Natural killer cell (primary cell): ENCODE measurements at regions not wholly inside any gene's neighbourhood (a gene's known extent, or its start where the extent isn't known, plus 50 kb on each side); places are given as distances from the start of the nearest gene placed in this dataset.

ENCODE experiments used
- ATAC-seq, 3 donors: fragments of 150-1000 bp in 2 of 3; fragments of 200-7000 bp in 1 of 3; cut with Tn5 transposase; 1 replicate in 1 of 3; 2 replicates in 2 of 3; pipeline ENCODE4 v1.10.0; 2021; ENCODE audit warnings: mild to moderate bottlenecking in 2 of 3, moderate library complexity in 2 of 3
- DNase-seq, 2 donors: peaks; one replicate each; pipeline versions ENCODE4 v3.0.0 to v3.0.0-alpha.2; 2013 to 2021; ENCODE audit warnings: mixed read lengths in 1 of 2
- H3K27ac ChIP-seq: one replicate; pipeline ENCODE4 v1.5.1; 2013; ENCODE audit warnings: mild to moderate bottlenecking, low read length
- H3K27me3 ChIP-seq: one replicate; pipeline ENCODE4 v1.6.1; 2013; ENCODE audit warnings: low read length; ENCODE audit not compliant: control insufficient read depth, insufficient read depth
- H3K36me3 ChIP-seq: one replicate; pipeline ENCODE4 v1.6.1; 2013; ENCODE audit warnings: low read length; ENCODE audit not compliant: control insufficient read depth, insufficient read depth
- H3K4me1 ChIP-seq: one replicate; pipeline ENCODE4 v1.6.1; 2013; ENCODE audit warnings: low read length; ENCODE audit not compliant: control insufficient read depth, insufficient read depth
- H3K4me3 ChIP-seq: one replicate; pipeline ENCODE4 v1.5.1; 2013; ENCODE audit warnings: low read length
- H3K9me3 ChIP-seq: one replicate; pipeline ENCODE4 v1.6.1; 2013; ENCODE audit warnings: low read length; ENCODE audit not compliant: control insufficient read depth, insufficient read depth
- H3K27ac Mint-ChIP-seq, 2 donors: one replicate each; pipeline ENCODE4 v1.8.0; 2022; ENCODE audit warnings: mild to moderate bottlenecking in 2 of 2, mixed read lengths in 2 of 2, moderate library complexity in 1 of 2
- H3K27me3 Mint-ChIP-seq, 2 donors: one replicate each; pipeline ENCODE4 v1.8.0; 2022; ENCODE audit warnings: low read depth in 2 of 2, mixed read lengths in 2 of 2
- H3K36me3 Mint-ChIP-seq: one replicate; pipeline ENCODE4 v1.8.0; 2022; ENCODE audit warnings: mixed read lengths
- H3K4me1 Mint-ChIP-seq, 2 donors: one replicate each; pipeline ENCODE4 v1.8.0; 2022; ENCODE audit warnings: mixed read lengths in 2 of 2
- H3K4me3 Mint-ChIP-seq: one replicate; pipeline ENCODE4 v1.8.0; 2022; ENCODE audit warnings: mild to moderate bottlenecking, moderate library complexity, mixed read lengths
- H3K9me3 Mint-ChIP-seq, 2 donors: one replicate each; pipeline ENCODE4 v1.8.0; 2022; ENCODE audit warnings: mixed read lengths in 2 of 2
- WGBS: methylation state at CpG from one replicate; pipeline ENCODE4 v1.1.7; 2013; ENCODE audit warnings: missing lambda C conversion rate; ENCODE audit not compliant: insufficient coverage; 5-methylcytosine and 5-hydroxymethylcytosine counted together
- intact Hi-C: fragments of 100-400 bp; cut with micrococcal nuclease; formaldehyde crosslinking; loops from one replicate; pipeline ENCODE4 v1.14.2; 2022
- TF ChIP-seq, protein P1 (sequence below): fragments of 200-600 bp; IDR thresholded peaks from one replicate; pipeline ENCODE4 v1.8.0; 2022; ENCODE audit warnings: antibody characterized with exemption

DNA sequence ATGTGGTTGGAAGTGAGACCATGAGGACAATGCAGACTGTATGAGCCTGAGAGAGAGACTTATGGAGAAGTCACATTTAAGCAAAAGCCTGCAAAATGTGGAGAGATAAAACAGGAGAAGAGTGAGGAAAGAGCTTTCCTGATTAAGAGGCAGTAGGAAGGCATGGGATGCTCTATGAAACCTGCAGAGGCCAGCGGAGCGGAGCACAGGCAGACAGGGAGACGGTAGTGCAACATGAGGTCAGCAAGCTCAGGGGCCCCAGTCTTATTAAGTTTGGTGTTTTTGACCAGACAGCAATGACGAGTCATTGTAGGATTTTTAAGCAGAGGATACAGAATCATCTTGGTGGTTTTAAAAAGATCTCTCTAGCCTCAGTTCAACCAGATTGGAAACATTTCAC, 721.5 kb upstream of the GOLIM4 start:
- no peaks in the 10 kb centered on the region for H3K27me3 Mint-ChIP-seq
- H3K27ac Mint-ChIP-seq = no peak overlapping the region
- H3K27ac ChIP-seq = no peak overlapping the region
- peaks cover 3 to 7% of the 10 kb centered on the region in 2 donors for H3K9me3 Mint-ChIP-seq
- TF ChIP-seq, protein P1, sequence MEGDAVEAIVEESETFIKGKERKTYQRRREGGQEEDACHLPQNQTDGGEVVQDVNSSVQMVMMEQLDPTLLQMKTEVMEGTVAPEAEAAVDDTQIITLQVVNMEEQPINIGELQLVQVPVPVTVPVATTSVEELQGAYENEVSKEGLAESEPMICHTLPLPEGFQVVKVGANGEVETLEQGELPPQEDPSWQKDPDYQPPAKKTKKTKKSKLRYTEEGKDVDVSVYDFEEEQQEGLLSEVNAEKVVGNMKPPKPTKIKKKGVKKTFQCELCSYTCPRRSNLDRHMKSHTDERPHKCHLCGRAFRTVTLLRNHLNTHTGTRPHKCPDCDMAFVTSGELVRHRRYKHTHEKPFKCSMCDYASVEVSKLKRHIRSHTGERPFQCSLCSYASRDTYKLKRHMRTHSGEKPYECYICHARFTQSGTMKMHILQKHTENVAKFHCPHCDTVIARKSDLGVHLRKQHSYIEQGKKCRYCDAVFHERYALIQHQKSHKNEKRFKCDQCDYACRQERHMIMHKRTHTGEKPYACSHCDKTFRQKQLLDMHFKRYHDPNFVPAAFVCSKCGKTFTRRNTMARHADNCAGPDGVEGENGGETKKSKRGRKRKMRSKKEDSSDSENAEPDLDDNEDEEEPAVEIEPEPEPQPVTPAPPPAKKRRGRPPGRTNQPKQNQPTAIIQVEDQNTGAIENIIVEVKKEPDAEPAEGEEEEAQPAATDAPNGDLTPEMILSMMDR = no peak
- no peak overlapping the region for H3K4me3 ChIP-seq
- H3K27me3 ChIP-seq = no peaks in the 10 kb centered on the region
- DNase-seq (no peak), ATAC-seq (no peak)
- no peaks in the 10 kb centered on the region for H3K9me3 ChIP-seq
- 96% methylated on average over 4 of the region's 4 CpGs for WGBS
- H3K4me3 Mint-ChIP-seq = no peak overlapping the region
- H3K36me3 Mint-ChIP-seq = no peaks in the 10 kb centered on the region
- no peaks in the 10 kb centered on the region for H3K4me1 ChIP-seq
- no peaks in the 10 kb centered on the region for H3K36me3 ChIP-seq
- intact Hi-C loops = no loop called here
- no peaks in the 10 kb centered on the region for H3K4me1 Mint-ChIP-seq

GRCh38 chr3:168815946-168816345, 720.2 kb upstream of the GOLIM4 start:
- intact Hi-C loops = no loop called here
- Histone ChIP-seq H3K4me1 (no peaks in the 10 kb centered on the region), H3K27me3 (no peaks in the 10 kb centered on the region), H3K4me3 (no peak overlapping the region), H3K9me3 (no peaks in the 10 kb centered on the region), H3K36me3 (no peaks in the 10 kb centered on the region), H3K27ac (no peak overlapping the region)
- Mint-ChIP-seq H3K36me3 (no peaks in the 10 kb centered on the region), H3K27me3 (no peaks in the 10 kb centered on the region), H3K9me3 (peaks cover 3 to 7% of the 10 kb centered on the region in 2 donors), H3K27ac (no peak overlapping the region), H3K4me1 (no peaks in the 10 kb centered on the region), H3K4me3 (no peak overlapping the region)
- TF ChIP-seq, protein P1 = no peak
- ATAC-seq (no peak), DNase-seq (no peak)
- WGBS = 95% methylated on average over 2 of the region's 2 CpGs

GRCh38 chr3:168813225-168813802, 717.6 kb upstream of the GOLIM4 start:
- DNase-seq (no peak), ATAC-seq (no peak)
- no peaks in the 10 kb centered on the region for H3K27me3 ChIP-seq
- Mint-ChIP-seq H3K4me3 (no peak overlapping the region), H3K9me3 (peaks cover 3 to 8% of the 10 kb centered on the region in 2 donors), H3K27ac (no peak overlapping the region), H3K4me1 (no peaks in the 10 kb centered on the region), H3K36me3 (no peaks in the 10 kb centered on the region), H3K27me3 (no peaks in the 10 kb centered on the region)
- H3K4me3 ChIP-seq = no peak overlapping the region
- TF ChIP-seq, protein P1 = no peak
- WGBS = 92% methylated on average over 2 of the region's 2 CpGs
- H3K27ac ChIP-seq = no peak overlapping the region
- H3K36me3 ChIP-seq = no peaks in the 10 kb centered on the region
- intact Hi-C loops = no loop called here
- H3K4me1 ChIP-seq = no peaks in the 10 kb centered on the region
- H3K9me3 ChIP-seq = no peaks in the 10 kb centered on the region

- H3K4me1 ChIP-seq = no peaks in the 10 kb centered on the region
- no peaks in the 10 kb centered on the region for H3K4me1 Mint-ChIP-seq
- no peak overlapping the region for H3K27ac Mint-ChIP-seq
- no peak overlapping the region for H3K4me3 Mint-ChIP-seq
- H3K27me3 ChIP-seq = no peaks in the 10 kb centered on the region
- no peaks in the 10 kb centered on the region for H3K9me3 ChIP-seq
- TF ChIP-seq, protein P1 = no peak
- intact Hi-C loops = no loop called here
- H3K4me3 ChIP-seq = no peak overlapping the region
- peaks cover 3 to 8% of the 10 kb centered on the region in 2 donors for H3K9me3 Mint-ChIP-seq
- no peak overlapping the region for H3K27ac ChIP-seq
- ATAC-seq = no peak
- no peak for DNase-seq
- no peaks in the 10 kb centered on the region for H3K36me3 ChIP-seq
- 91% methylated on average over 2 of the region's 3 CpGs for WGBS
- H3K27me3 Mint-ChIP-seq = no peaks in the 10 kb centered on the region
- H3K36me3 Mint-ChIP-seq = no peaks in the 10 kb centered on the region
These were observed 716.5 kb upstream of the GOLIM4 start for GRCh38 chr3:168812234-168812633.
